NCI-H82 treated with DMSO at 0.1 percent for 48 hours (cell line): ENCODE measurements at regions not wholly inside any gene's neighbourhood (a gene's known extent, or its start where the extent isn't known, plus 50 kb on each side); places are given as distances from the start of the nearest gene placed in this dataset.

Experiments
- DNase-seq: peaks from one replicate; lab custom pipeline; 2025; ENCODE audit not compliant: unreplicated experiment; lab: John Stamatoyannopoulos, UW

DNA sequence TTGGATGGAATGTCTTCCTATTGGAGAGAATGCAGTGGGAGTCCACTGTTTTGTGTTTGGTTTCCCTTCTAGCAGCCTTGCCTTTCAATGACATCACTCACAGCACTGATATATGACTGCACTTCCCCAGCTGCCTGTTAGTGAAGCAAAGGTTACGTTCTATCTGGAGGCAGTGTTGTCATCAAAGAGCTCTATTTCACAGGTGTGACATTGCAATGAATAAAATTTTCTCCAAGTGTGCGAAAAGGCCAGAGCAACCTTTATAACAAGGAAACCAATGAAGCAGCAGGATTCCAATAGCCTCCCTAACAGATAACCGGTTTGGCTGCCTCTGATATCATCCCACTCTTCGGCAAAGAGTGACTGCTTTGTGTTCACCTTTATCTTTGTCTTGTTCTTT is 523.5 kb upstream of the ZNF608 start:
- no peak for DNase-seq

DNA sequence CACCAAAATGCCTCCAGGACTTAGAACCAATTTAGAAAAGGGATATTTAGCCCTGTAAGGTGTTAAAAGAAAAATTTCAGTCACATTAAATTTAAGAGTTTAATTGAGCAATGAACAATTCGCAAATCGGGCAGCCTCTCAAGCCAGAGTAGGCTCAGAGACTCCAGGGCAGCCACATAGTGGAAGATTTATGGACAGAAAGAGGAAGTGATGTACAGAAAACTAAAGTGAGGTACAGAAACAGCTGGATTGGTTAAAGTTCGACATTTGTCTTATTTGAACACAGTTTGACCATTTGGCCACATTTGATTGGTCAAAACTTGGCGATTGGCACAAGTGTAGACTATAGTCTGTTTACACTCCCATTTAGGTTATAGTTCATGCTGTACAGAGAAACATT is 525.9 kb upstream of the ZNF608 start:
- DNase-seq = no peak

DNA sequence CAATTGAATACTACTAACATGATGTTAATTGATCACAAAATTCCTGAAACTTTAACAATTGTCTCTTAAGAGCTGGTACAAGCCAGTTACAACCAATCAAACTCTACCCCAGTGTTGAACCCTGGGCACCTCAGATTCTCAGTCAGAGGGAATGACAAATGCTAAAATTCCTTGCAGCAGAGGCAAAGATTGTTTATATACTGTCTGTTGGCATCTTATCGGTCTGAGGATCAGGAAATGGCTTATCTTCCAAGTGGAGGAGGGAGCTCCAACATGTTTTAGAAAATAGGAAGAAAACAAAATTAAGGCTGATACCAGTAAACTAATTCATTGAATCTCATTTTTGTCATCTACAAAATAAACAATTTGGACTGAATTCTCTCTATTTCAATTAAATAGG is 527.8 kb upstream of the ZNF608 start:
- DNase-seq = no peak

DNA sequence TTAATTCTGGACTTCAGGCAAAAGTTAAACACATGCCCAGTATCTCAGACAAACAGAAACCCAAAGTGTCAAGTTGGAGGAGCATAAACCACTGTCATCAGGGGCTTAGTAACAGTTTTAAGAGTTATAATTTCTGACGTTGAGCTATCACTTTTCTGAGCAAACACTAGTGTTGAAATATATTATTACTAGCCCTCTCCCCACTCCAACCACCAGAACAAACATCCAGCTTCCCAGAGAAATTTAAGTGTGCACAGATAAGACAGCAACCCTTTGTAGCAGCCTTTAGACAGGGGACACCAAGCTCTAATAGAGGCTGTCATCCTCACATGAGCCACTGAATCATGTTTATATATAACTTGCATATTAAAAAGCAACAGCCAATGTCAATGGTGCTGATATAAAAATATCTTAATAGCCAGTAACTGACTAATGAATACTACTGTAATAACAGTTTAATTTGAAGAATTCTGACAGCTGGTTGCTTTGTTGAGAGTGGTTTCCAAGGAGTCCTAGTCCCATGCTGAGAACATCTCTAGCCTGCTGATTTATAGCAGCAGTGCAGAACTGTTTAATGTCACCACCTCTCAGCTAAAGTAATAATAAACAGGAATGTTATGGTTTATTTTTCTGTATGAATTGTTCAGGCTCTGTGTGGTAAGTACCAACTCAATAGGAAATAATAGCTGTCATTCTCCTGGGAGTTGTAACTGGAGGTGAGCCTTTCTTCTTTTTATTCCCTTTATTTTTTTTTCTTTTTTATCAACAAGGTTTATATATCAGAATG is 528.7 kb upstream of the ZNF608 start:
- no peak for DNase-seq

DNA sequence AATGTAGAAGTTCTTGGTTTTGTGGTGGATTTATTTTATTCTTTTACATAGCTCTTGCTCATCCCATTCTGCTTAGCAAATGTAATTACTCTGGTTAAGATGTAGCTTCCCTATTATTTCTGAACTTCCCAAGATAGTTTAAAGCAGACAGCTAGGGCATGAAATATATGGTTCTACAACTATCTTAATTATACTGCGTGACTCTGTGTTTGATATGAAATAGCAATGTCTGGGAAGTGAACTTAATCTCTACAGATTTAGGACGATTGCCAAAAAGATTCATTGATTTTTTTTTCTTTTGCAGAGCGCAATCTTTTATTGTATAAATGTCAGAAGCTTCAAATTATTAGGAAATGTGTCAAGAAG is 529.3 kb upstream of the ZNF608 start:
- no peak for DNase-seq

DNA sequence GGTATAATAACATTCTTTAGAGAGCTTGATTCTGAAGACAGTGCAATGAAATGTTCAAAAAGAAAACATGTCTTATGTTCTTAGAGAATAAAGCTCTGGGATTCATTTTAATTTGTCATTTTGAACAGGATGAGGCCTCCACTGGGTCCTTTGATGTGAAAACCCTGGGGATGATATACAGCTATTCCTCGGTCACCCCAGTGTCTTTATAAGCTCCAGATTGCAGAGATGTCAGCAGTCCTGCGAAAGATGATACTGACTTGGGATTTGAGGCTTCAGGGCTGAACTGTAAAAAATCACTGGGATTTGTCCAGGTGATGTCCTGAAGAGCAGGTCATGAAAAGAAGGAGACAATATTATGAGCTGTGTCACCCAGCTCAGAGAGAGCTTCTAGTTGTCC is 529.7 kb upstream of the ZNF608 start:
- DNase-seq = no peak

DNA sequence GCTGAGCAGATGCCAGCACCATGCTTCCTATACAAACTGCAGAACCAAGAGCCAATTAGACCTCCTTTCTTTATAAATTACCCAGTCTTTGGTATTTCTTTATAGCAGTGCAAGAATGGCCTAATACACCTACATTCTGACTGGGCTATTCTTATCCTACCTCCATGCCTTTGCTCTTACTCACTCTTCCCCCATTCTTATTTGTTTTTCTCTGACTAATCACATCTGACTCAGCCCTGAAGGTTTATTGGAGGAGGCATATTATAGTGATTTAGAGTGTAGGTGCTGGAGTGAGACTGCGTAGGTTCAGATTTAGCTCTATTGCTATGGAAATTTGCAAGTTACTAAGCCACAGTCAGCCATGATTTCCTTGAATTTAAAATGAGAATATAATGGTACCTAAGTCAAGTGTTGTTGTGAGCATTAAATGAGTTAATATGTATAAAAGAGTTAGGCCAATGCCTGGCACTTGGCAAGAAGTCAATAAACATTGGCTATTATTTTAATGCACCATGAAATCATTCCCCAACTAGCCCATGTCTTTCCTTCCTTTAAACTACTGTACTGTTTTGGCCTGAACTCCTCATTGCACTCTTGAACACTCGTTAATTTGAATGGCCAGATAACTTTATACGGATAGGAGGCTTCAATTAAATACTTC is 531.2 kb upstream of the ZNF608 start:
- no peak for DNase-seq

DNA sequence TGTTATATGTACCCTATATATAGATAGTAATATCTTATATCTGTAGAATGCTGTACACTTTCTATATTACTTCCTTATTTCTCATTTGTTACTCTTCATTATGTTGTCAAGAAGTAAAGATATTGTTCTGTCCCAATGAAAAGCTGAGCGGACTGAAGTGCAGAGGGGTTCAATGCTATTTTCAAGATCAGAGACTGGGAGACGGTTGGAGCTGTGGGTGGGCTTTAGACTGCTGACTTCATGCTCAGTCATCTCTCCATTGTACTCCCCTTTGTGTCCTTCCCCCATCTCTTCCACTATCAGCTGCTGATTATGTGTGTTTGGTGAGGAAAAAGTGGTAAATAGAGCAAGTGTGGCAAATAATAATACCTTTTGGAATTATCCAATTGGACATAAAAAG is 532.3 kb upstream of the ZNF608 start:
- no peak for DNase-seq

DNA sequence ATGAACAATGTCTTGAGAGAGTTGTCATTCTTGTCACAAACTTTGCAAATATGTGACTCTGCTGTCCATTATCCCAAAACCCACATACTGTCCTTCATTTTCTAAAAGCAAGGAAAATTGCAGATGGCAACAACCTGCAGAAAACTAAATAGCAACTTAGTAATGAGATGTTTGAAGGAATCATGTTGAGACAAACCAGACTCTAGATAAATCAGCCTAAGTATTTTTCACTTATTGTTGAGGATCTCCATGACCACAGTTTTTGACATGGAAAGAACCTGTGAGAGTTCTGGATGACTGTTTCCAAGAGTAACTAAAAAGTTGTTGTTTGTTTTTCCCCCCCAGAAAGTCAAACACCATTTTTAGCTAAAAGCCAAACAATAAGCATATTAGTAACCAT is 535.2 kb upstream of the ZNF608 start:
- DNase-seq = no peak

DNA sequence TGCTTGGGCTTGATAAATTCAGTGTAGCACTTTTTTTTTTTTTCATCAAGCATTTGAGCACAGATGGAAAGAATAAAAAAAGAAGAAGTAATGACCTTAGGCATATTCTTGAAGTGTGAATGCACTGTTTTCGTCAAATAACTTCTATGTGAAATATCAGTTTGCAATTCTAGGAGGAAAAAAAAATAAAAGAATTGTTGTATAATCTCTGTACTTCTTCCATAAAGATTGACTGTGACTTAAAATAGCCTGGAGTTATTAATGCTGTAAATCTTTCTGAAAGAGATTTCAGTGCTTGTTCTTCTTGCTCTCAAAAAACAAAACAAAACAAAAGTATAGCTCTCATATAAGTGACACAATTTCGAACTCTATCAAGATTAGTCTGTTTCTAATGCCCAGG is 536.9 kb upstream of the ZNF608 start:
- DNase-seq = no peak

DNA sequence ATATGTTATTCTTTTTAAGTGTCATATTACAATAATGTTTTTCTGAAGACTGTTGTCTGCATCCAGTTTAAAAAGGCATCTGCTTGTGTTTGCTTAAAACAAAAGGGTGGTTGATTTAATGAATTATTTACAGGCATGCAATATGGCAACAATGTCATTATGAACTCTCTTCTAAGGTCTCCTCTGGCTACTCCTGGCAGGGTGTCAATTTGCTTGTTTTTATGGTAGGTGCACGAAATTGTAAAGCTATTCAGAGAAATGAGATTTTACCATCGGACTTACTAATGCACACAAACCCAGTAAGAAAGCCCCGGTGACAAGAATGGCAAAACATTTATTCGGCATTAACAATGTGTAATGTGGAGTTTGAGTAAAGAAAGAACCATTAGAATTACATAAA is 539.8 kb upstream of the ZNF608 start:
- no peak for DNase-seq

DNA sequence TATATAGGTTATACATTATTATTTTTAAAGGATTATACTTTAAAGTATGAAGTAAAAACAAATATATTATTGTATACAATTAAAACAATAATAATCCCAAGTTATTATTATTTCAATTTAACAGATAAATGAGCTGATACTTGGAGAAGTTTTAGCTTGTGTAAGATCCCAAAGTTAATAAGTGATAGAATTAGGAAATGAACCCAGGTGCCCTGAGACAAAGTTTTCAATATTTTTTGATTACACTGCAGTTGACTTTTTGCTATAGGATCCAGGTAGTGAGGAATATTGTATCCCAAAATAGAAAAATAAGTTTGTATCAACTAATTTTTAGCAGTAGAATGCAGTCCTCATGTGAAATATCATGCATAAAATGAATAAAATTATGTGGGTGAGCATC is 543.2 kb upstream of the ZNF608 start:
- DNase-seq = no peak

DNA sequence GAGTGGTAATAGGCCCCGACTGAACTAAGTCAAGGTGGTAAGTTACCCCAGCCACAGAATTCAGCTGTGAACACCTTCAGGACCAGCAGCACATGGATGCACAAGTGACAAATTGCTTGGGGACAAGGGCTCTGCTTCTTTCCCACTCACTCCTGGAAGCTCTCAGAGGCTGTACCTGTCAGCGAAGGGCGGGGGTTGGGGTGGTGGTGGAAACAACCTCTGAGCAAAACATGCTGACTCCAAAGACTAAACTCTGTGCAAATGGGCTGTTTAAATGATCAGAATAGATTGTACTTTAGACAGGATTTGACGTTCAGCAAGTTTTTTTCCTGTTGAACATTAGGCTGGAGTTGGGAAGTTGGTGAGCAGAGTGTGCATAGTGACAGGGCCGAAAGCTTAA is 544.5 kb upstream of the ZNF608 start:
- DNase-seq = no peak

DNA sequence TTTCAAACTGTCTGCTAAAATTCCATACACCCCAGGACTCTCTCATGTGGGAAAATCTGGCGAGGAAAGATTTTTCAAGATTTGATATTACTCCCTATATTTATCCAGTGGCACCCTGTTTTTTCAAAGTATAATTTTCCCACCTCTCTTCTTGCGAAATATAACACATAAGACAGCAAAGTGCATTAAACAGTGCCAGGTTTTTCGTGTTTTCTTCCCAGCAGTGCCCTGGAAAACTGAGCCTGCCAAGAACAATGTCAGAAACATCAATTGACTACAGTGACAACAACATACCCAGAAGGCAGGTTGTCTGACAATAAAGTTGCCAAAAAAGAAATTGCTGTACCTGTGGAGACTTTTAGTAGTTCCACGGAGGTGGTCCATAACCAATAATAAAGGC is 545.0 kb upstream of the ZNF608 start:
- DNase-seq = no peak

DNA sequence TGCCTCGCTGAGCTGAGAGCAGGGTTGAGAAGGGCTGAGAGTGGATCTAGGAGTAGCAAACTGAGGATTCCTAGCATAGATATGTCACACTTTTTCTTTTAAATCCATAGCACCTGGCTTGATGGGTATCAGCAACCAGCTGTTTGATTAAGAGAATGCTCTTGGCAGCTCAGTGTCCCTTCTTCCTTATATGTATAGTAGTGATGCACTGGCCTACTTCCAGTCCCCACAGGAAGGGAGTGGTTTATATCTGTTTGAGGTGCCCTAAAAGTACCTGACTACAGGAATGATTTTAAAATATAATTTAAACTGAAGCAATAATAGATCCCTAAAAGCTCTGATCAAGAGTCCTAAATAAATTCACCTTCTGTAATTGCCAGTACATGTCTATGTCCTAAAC is 546.8 kb upstream of the ZNF608 start:
- no peak for DNase-seq

DNA sequence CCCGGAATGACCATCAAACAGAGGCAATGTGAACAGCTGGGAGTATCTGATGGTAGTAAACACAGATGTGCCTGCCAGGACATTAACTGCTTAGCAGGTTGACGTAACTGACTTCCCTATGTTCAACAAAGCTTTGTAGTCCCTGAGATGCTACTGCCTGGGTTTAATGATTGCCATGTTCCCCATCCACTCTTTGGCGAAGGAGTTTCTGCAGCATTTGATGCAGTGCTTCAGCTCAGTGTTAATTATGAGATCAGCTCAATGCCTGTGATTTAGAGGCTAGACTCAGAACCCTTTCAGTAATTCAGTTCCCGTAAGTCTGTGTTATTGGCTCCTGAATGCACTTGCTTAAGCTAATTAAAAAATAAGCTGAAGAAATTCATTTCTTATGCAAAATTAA is 547.3 kb upstream of the ZNF608 start:
- DNase-seq = peak; percentile 43

DNA sequence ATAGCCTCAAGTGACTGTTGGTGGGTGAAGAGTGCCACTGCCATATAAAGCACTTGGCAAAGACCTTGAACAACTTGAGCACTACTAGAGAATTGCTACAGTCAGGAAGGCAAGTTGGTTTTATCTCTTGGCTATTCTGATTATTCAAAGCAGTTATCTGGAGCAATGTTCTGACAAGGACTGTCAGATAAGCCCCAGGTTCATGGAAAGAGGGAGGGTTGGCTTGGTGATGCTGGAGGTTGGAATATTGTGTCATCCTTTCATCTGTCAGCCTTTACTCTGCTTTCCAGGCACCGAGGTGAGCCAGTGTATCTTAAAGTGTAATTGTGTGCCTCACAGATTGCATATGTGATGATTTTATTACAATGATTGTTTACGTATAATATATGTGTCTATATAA is 548.4 kb upstream of the ZNF608 start:
- DNase-seq = no peak

DNA sequence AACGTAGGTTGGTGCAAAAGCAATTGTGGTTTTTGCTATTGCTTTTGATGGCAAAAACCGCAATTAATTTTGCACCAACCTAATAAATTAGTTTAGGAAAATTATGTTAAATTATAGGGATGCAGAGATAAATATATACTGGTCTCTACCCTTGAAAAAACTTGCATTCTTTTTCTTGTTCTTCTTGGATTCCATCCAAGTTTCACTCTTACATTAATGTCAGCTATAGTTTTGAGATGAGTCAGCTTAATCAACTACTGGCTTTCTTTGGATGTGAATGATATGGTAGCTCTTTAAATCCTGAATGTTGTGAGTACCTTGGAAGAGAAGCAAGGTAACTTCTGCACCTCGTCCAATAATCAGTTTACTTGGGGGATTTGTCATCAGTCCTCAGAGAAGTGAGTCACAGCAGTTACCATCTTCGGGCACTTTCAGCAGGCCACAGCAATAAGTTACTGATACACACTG is 549.0 kb upstream of the ZNF608 start:
- no peak for DNase-seq

DNA sequence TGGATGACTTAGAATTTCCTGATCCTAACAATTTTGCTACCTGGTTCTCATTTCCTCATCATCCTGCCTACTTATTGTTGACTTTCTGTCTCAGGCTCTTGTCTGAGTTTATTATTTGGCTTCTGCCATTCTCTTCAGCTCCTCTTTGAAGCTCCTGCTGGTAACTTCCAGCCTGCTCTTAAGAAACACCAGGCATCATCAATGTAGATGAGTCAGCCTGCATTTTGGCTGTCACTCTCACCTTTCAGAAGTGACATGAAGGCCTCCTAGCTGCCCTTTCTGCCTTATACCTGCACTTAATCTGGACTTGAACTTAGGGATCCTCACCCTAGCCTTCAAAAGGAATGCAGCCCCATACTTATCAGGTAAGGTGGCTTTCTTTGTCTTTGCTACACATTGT is 551.8 kb upstream of the ZNF608 start:
- DNase-seq = no peak

DNA sequence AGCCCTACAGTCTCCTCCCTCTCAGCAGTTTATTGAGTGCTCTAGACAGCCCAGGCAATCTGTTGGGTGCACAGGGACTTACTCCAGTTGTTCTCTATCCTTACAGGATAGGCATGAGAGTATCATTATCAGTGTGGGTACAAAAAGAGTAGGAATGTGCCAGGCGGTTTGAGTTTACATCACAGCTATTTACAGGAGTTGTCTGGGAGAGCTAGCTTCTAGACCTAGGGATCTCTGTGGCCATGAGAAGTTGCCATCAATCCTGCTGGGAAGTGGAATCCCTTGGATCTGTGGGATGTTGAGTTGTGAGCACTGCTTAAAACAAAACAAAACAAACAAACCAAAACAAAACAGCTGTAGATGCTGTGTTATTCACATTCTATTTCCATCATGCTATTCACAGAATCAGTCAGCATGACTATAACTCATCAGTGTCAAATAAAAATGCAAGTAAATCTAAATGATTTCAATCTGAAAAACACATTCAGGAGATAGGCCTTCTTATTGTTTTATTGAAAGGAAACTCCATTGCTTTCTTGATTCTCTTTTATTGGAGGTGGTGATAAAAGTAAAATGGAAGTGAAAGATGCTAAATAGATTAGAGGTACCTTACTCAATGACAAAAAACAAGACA is 552.4 kb upstream of the ZNF608 start:
- no peak for DNase-seq

DNA sequence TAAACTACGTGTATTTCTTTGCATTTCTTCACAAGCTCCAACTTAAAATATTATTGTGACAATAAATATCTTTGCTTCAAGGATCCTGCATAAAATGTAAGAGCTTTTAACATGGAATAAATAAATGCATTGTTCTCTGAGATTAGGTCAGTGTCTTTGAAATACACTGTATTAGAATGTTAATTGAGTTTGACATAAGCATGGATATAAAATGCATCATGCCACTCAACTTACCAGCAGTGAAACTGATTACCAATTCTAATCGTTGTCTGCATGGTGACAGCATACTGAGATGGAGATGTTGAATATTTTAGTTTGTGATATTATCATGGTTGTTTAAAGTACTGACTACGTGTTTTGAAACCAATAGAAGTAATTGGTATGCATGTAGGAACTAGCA is 555.3 kb upstream of the ZNF608 start:
- no peak for DNase-seq

DNA sequence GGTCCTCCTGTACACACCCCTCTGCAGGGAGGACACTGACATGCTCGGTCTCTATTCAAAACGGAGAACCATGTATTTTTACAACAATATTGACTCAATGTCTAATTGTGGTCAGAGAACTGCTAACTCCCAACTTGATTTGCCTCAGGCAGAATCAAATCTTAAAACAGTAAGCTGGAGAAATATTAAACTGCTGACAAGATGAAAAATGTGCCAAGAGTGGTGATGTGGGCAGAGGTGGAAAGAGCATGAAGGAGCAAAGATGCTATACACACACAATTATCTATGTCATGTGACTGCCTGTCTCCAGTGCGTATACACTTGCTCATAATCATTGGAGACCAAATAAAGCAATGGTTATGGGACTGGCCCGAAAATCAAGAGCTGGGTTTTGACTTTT is 556.1 kb upstream of the ZNF608 start:
- no peak for DNase-seq
